HG03095 (cell line): ENCODE measurements at regions not wholly inside any gene's neighbourhood (a gene's known extent, or its start where the extent isn't known, plus 50 kb on each side); places are given as distances from the start of the nearest gene placed in this dataset.
A peak's percentile ranks its signal among the peaks of the same experiment; 100 is the strongest.

Experiments used
- ATAC-seq: cut with Tn5 transposase; IDR thresholded peaks from one replicate; pipeline ENCODE4 v1.9.1; 2021; ENCODE audit warnings: moderate library complexity; ENCODE audit not compliant: unreplicated experiment

DNA sequence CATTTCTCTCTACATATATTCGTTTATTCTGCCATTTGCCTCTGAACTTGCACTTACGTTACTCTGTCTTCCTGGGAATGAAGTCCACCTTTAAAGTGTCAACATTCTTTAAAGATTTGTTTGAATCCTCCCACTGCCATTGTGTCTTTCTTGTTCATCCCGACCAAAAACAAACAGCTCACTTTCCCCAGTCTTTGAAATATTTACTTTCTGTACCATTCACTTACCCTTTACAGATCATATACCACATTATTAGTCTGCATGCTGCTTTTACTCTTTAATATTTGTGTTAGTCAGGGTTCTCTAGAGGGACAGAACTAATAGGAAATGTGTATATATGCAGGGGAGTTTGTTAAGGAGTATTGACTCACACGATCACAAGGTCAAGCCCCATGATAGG lies 176.6 kb upstream of the STARD13 start:
- no peak for ATAC-seq

DNA sequence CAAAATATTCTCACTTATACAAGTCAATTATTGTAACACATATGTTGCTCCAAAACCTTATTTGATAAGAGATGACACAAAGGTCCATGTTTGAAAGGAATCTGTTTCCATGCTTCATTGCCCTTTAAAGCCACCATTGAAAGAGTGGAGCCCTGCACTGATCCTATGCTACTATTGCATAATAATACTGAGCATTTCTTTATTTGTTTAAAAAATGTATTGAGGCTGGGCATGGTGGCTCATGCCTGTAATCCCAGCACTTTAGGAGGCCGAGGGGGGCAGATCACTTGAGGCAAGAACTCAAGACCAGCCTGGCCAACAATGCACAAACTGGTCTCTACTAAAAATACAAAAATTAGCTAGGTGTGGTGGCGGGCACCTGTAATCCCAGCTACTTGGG lies 178.8 kb upstream of the STARD13 start:
- no peak for ATAC-seq

DNA sequence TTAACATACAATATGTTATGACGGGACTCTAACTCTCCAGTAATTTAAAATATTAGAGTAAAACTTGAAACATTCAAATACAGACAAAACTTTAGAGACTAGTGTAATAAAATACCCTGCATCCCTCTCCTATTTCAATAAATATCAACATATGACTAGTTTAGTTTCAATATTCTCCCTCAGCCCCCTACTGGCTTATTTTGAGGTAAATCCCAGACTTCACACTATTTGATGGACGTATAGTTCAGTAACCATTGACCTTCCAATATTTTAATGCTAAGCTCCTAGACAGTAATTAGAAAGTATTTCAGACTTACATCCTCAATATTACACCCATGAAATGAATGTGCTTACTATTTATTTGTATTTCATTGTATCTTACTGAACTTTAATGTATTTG lies 180.7 kb upstream of the STARD13 start:
- ATAC-seq, result no peak

DNA sequence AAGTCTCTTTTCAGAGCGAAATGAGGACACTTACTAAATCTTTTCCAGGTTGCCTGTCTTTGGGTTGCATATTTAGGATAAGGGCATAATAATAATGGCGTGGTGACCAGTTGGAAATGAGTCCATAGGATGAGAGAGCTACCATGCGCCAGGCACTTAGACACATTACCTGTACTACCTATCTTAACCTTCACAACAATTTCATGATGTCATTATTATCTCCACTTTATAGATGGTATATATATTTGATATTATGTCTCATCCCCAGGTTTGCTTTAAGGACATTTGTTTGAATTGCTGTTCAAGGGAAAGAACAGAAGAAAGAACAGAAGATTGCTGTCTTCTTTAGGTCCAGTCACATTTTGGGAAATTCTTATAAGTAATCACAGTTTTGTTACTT lies 182.0 kb upstream of the STARD13 start:
- no peak for ATAC-seq

DNA sequence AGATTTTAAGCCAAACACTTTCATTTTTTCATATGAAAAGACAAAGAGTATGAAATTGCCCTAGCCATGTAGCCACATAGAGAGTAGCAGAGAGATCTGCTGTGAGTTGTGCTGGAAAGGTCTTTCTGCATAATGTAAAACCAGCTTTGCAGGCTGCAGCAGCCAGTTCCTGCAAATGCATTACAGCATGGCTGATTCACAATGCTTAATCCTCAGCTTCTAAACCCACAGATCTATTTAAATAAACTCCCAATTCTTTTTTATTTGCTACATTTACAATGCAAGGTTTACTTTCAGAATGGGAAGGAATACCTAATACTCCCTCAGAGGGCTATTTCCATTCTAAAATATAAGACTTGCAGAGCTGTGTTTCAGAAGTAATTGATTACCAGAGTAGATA lies 185.6 kb upstream of the STARD13 start:
- no peak for ATAC-seq

DNA sequence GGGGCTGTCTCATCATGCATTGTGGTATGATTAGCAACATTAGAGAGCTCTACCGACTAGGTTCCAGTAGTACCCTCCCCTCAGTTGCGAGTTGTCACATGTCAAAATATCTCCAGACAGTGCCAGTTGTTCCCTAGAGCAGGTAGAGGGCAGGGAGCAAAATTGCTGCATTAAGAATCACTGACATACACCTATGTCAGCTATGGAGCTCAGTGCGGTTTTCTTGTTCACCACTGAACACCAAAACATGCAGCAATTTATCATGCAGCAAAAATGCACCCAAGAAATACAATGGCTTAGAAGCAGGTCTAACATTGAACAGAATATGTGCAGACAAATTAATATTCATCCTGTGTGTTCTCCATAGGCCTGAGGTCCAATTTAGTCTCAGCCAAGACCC lies 186.9 kb upstream of the STARD13 start:
- ATAC-seq, result no peak

DNA sequence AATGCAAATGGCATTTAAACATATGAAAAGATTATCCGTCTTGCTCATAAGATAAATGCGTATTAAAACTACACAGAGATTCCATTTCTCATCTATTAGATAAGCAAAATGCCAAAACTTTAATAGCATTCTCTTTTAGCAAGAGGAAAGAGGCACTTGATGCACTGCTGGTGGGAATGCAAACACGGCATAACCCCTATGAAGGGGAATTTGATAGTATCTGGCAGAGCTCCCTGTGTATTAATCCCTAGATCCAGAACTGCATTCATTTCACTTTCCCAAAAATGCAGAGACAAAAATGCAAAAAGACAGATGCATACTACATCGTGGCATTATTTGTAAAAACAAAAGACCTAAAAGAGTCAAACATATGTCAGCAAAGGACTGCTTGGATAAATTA lies 193.6 kb upstream of the STARD13 start:
- no peak for ATAC-seq

DNA sequence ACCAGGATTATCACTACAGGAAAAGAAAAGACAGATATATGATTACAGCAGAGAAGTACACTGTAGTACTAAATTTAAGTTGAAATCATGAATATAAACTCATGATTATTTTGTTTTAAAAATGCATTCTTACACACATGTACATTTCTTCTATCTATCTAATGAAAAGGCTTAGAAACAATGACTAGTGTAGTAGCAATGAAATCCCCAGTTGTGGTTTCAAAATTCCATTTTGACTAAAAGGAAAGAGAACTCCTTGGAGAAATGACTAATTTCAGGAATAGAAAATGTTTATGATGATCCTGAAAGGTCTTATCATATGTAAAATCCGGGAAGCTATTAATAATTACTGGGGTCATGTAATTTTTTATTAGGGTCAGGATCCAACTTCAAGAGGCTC lies 195.0 kb upstream of the STARD13 start:
- ATAC-seq, result no peak

DNA sequence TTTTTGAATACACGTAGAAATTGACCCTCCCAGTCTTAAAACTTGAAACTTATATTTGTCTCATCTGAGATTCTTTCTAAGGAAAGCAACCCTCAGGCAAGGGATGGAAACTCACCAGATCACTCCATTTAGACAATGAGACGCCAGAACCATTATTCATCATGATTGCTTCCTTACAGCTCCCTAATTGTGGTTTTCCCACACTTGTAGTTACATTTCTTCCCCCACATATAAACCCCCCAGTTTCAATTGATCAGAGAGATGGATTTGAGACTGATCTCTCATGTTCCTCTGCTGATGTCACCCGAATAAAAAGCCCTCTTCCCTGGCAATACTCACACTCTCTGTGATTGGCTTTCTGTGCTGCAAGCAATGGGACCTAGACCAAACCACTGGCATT lies 197.9 kb upstream of the STARD13 start:
- ATAC-seq, result no peak

DNA sequence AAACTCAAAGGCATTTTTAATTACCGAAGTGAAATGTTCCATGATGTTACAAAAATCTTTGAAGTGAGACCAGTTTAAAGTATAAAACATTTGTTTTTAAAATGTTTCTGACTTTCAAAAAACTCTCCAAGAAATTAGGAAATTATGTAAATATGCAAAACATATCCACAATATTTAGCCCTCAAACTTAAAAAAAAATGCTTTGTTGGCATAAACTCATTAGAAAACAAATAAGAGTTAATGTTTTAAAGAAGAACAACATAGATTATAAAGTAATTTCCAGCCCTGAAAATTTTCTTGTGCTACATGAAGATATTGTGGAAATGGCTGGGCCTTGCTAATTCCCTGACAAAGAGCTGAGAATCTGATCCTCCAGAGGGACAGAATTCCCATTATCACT lies 199.7 kb upstream of the STARD13 start:
- ATAC-seq, result no peak

DNA sequence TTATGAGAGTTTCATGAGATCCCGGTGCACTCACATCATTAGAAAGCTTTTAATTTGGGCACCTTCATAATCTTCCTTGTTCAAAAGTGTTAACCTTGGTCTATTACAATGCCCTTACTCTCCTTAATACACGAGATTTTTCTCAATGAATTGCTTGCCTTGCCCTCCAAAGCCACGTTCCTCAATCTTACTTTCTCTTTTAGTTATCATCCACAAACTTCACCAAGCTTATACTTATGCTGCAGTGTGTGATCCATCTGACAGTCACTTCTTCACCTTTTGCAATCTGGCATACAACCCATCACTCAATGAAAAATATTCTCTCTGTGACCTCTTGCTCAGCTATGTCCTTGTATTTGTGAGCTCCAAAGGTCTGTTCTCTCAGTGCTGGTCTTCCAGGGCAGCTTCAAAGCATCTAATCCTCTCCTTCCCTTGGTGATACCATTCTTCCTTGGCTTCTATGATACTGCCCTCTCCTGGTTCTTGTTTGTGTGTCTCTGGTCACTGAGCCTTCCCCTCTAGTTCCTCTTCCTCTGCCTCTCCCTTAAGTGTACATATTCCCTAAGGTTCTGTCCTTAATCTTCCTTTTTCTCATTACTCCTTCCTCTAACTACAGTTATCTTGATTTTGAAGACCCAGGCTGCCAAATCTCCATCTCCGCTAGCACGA lies 202.2 kb upstream of the STARD13 start:
- peak; percentile 67 for ATAC-seq

DNA sequence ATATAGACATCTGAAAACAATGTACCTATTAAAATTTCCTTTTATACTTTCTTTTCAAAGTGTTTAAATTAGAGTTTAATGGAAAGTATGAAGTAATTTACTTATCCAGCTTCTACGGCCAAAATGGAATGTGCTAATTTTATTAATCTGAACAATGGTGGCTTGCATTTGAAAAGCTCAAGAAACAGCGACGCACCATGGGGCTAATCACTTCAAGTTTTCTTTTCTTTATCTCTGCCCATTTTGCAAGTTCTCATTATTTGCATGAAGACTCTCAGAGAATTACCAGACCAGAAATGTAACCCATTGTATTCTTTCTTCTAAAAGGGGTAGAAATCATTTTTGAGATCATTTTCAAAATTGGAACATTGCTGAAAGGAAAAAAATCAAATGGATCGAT lies 204.0 kb upstream of the STARD13 start:
- ATAC-seq, result no peak

DNA sequence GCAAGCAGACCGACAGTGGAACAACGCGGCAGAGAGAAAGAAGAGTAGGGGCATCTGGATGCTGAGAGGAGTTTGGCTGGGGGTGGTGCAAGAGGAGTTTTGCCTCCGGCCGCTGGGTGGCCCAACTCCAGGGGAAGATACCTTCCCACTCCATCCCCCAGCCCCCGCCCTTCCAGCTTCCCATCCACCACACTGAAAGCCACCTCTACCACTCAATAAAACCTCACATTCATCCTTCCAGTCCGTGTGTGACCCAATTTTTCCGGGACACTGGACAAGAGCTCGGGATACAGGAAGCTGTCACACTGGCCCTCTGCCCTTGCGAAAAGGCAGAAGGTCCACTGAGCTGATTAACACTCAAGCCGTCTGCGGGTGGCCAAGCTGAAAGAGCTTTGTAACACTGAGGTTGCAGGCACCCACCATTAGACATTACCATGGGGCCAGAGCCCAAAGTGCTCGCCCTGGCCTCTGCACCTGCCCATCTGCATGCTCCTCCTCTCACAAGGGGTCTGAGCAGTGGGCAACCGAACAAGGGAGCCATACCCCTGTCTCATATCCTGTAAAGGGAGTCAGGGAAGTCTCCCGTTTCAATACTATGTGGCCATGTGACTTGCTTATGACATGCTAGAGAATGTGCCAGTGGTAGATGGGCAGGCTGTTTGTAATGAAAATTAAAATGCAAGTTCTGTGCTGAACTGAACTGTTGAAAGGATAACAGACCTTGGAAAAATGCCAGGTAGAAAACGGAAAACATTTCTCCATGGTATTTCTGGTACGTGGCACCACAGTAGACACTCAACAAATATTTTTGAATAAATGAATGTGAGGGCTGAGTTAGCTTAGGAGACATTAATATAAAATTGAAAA lies 205.1 kb upstream of the STARD13 start:
- ATAC-seq, result no peak

DNA sequence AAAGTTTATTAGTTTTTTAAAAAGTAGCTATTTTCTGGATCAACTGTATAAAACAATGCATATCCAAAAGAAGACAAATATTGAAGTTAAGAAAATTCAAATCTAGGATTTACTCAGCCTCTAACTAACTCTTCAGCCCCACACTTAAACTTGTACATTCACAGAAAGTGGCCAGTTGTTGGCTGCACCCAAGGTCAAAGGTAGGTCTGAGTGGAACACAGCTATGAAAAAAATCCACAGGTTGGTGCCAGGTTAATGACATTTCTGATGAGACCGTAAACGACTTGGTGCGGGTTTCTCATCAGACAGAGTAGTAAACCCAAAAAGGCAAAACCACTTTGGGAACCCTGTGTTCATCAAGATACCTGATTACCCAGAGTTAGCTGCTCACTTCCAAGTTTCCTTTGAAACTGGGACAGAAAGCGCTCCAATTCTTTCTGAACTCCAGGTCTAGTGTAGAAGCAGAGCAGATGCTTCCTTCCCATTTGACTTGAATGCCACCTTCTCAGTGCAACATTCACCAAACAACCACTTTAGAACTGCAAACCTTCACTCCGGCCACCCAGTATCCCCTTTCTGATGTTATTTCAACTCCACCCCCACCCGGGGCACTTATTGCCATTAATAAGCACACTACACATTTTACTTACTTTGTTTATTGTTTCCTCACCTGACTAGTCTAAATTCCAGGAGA lies 208.3 kb upstream of the STARD13 start:
- no peak for ATAC-seq

DNA sequence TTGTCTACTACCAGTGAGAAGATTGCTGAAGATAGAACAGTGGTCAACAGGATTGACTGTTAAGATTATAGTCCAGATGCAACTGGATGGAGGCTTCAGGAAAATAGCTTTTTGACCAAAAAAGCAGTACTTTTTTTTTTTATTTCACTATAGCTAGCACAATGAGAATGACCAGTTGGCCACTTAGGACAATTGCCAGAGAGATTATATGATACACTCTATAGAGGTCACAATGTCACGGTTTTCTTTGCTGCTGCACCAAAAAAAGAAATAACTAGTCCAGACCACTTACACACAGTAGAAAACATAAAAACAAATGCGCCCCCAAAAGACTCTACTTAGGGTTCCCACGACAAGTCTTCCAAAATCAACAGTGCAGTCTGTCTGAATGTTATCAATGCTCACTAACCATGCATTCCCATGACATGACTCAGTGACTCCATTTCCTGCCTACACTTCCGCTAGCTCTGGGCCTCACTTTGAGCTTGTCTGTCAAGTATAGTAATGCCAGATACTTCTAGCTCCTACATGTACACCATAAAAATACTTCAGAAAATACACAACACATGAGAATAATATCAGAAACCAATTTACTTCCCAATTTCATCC lies 209.1 kb upstream of the STARD13 start:
- no peak for ATAC-seq

DNA sequence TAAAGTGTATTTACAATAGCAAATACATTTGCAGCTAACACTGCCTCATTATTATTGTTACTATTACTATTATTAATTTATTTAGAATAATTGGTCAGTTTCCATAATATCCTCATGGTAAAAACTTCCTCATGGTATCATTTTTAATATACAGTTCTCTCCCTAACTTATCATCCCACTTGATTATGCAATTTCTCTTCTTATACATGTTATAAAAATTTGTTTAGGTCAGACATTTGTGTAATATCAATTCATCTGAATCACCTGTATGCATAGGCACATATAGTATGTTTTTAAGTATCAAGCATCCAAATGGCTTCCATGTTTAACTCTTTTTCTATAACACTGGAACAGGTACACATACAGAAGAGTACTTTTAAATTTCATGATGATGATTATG lies 210.8 kb upstream of the STARD13 start:
- ATAC-seq, result no peak

DNA sequence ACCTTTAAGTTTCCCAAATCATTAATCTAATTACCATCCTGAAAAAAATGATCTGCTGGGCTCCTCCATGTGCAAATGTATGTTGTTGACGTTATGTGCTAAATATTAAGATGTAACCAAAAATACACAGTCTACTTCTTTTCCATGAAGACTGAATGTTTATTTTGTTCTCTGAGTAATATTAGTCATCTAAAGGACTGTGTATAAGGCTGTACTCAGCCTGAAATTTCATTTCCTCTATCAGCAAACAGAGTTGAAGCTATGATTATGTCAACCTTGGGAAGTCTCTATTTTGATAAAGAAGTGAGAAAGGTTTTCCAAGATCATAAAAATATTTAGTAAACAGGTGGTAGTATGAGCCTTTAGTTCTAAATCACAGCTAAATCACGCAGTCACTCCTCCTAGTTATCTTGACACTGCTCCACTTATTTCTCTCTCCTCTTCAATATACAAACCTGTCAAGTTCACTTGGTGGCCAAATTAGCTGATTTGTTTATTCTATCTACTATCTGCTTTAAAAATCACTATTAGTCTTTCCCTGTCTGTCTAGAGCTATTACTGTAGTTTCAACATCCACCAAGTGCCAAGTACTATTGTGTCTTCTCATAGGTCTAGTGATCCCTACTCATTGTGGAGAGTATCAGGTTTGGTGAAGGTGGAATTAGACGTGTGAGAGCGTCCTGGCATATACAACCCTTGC lies 211.7 kb upstream of the STARD13 start:
- ATAC-seq, result no peak

DNA sequence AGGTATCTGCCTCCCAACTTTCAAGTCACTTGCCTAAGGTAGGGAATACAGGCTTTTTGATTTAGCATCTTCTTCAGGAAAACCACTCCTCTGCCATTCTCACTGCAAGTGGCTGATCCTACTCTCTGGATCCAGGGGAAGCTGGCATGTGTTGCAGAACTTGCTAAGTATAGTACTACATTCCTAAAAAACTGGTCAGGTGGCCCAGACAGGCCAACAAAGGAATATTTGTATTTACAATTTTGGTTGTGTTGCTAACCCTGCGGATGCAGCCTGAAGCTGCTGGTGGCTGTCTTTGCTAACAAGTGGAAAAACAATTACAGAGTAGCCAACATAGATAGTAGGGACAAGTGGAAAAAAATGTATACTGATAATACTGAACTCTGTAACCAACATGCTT lies 222.5 kb upstream of the STARD13 start:
- ATAC-seq, result no peak

DNA sequence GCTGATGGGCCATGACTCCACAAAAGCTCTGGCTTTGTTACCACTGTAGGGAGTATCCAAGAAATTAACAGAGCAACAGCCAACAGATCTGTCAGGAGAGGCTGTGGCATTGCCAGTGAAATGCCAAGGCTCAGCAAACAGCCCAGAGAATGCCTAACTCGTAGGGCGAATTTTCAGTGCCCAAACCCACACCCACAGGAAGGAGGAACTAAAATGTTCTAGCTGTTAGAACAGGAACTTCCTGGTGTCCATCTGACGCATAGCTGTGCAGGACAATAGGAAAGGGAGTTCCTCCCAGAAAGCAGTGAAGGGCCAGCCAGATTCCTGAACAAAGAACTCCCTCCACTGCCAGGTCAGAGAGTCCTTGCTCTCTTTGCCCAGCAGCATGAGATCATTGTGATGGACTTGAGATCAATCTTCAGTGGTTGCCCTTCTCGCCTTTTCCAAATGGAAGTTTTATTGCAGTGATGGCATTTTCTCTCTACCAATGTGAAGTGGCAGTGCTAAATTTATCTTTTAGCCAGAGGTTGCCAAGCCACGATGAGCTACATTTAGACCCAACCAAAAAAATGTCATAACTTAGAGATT lies 224.2 kb upstream of the STARD13 start:
- ATAC-seq, result no peak

DNA sequence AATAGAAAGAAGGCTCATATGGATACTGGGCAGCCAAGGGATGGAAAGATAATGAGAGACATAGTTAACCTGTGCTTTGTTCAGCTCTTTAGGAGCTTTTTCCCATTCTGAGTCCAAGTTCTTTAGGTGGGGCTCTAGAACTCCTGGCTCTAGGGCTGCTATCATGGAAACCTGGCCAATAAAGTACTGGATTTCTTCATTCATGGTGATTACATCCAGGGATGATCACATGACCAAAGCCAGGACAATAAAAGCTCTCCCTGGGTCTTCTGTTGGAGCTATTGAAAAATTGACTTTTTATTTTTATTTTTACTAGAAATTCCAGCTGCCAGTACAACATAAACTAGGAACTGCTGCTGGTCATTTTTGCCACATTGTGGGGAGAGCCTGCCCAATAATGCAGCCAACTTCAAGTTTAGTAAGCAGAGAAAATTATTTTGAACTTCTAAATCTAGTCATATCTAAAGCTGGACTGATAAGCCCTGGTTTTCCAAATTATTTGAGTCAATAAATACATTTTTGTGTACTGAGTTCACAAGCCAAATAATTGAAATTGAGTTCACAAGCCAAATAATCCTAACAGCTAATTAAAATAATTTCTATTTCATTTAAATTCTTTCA lies 224.9 kb upstream of the STARD13 start:
- no peak for ATAC-seq
